Upper lobe of right lung (tissue), 1 donor: ENCODE measurements at regions not wholly inside any gene's neighbourhood (a gene's known extent, or its start where the extent isn't known, plus 50 kb on each side); places are given as distances from the start of the nearest gene placed in this dataset.

Experiments
- ATAC-seq: fragments of 200-7000 bp; cut with Tn5 transposase; one replicate; pipeline ENCODE4 v1.9.1; 2020; ENCODE audit warnings: mild to moderate bottlenecking, moderate library complexity
- DNase-seq: peaks from one replicate; pipeline ENCODE4 v3.0.0-alpha.2; 2020
- H3K27ac ChIP-seq: fragments of 200-600 bp; one replicate; pipeline ENCODE4 v1.8.0; 2022
- H3K27me3 ChIP-seq: fragments of 200-600 bp; one replicate; pipeline ENCODE4 v1.8.0; 2022; ENCODE audit warnings: mild to moderate bottlenecking
- H3K36me3 ChIP-seq: fragments of 200-600 bp; one replicate; pipeline ENCODE4 v1.8.0; 2022
- H3K4me1 ChIP-seq: fragments of 200-600 bp; one replicate; pipeline ENCODE4 v1.8.0; 2022
- H3K4me3 ChIP-seq: fragments of 200-600 bp; one replicate; pipeline ENCODE4 v1.8.0; 2022; ENCODE audit warnings: mild to moderate bottlenecking
- H3K9me3 ChIP-seq: fragments of 200-600 bp; one replicate; pipeline ENCODE4 v1.8.0; 2022
- CTCF ChIP-seq: fragments of 200-600 bp; IDR thresholded peaks from one replicate; pipeline ENCODE4 v1.8.0; 2022; ENCODE audit warnings: antibody characterized with exemption
- intact Hi-C: fragments of 100-400 bp; cut with DNase I; formaldehyde crosslinking; loops from one replicate; pipeline ENCODE4 v1.11.0; 2022
- donor health status: DM: no; HTN: yes; CAD: no; lungs with severe emphysema.

GRCh38 chr2:217282531-217282930 is 422.7 kb upstream of the TNP1 start:
- H3K4me3 ChIP-seq, result no peak overlapping the region
- DNase-seq, result no peak
- no peaks in the 10 kb centered on the region for H3K4me1 ChIP-seq
- TF ChIP-seq CTCF, result no peak
- H3K27ac ChIP-seq, result no peak overlapping the region
- ATAC-seq, result no peak
- H3K9me3 ChIP-seq, result no peaks in the 10 kb centered on the region
- intact Hi-C loops, result no loop called here
- H3K36me3 ChIP-seq, result no peaks in the 10 kb centered on the region
- no peaks in the 10 kb centered on the region for H3K27me3 ChIP-seq

- Histone ChIP-seq H3K27ac (no peak overlapping the region), H3K36me3 (no peaks in the 10 kb centered on the region), H3K4me3 (no peak overlapping the region), H3K27me3 (no peaks in the 10 kb centered on the region), H3K4me1 (no peaks in the 10 kb centered on the region), H3K9me3 (no peaks in the 10 kb centered on the region)
- ATAC-seq (peak; percentile 10), DNase-seq (no peak)
- intact Hi-C loops, result no loop called here
- TF ChIP-seq CTCF, result no peak
These were observed 419.7 kb upstream of the TNP1 start for GRCh38 chr2:217279556-217279955.

- no peaks in the 10 kb centered on the region for H3K9me3 ChIP-seq
- no peak for TF ChIP-seq CTCF
- DNase-seq, result no peak
- H3K27me3 ChIP-seq, result no peaks in the 10 kb centered on the region
- ATAC-seq, result no peak
- no peaks in the 10 kb centered on the region for H3K36me3 ChIP-seq
- no peak overlapping the region for H3K4me3 ChIP-seq
- intact Hi-C loops, result no loop called here
- no peaks in the 10 kb centered on the region for H3K4me1 ChIP-seq
- H3K27ac ChIP-seq, result no peak overlapping the region
These were observed 419.3 kb upstream of the TNP1 start for GRCh38 chr2:217279140-217279539.

GRCh38 chr2:217277646-217278398 is 418.0 kb upstream of the TNP1 start:
- H3K36me3 ChIP-seq, result no peaks in the 10 kb centered on the region
- no peak for TF ChIP-seq CTCF
- no peak overlapping the region for H3K27ac ChIP-seq
- H3K9me3 ChIP-seq, result no peaks in the 10 kb centered on the region
- H3K4me1 ChIP-seq, result no peaks in the 10 kb centered on the region
- H3K27me3 ChIP-seq, result no peaks in the 10 kb centered on the region
- no peak for DNase-seq
- no peak overlapping the region for H3K4me3 ChIP-seq
- ATAC-seq, result peak; percentile 26
- intact Hi-C loops, result no loop called here

- TF ChIP-seq CTCF, result no peak
- Histone ChIP-seq H3K36me3 (no peaks in the 10 kb centered on the region), H3K4me3 (no peak overlapping the region), H3K27me3 (no peaks in the 10 kb centered on the region), H3K9me3 (no peaks in the 10 kb centered on the region), H3K4me1 (no peaks in the 10 kb centered on the region), H3K27ac (no peak overlapping the region)
- intact Hi-C loops, result no loop called here
- DNase-seq (no peak), ATAC-seq (no peak)
These were observed 416.6 kb upstream of the TNP1 start for GRCh38 chr2:217276433-217276832.

GRCh38 chr2:217275091-217275490 is 415.2 kb upstream of the TNP1 start:
- no peak for ATAC-seq
- no peak overlapping the region for H3K4me3 ChIP-seq
- no peaks in the 10 kb centered on the region for H3K27me3 ChIP-seq
- intact Hi-C loops, result no loop called here
- no peak overlapping the region for H3K27ac ChIP-seq
- TF ChIP-seq CTCF, result no peak
- H3K9me3 ChIP-seq, result no peaks in the 10 kb centered on the region
- H3K4me1 ChIP-seq, result no peaks in the 10 kb centered on the region
- DNase-seq, result no peak
- H3K36me3 ChIP-seq, result no peaks in the 10 kb centered on the region
